ENCODE measurements at regions not wholly inside any gene's neighbourhood (a gene's known extent, or its start where the extent isn't known, plus 50 kb on each side); places are given as distances from the start of the nearest gene placed in this dataset.

- Histone ChIP-seq H3K79me2 (ENCODE audit: control insufficient read depth, insufficient read depth, low read length, poor library complexity) (no peaks in the 10 kb centered on the region), H3K27ac (ENCODE audit: low read depth, low read length) (no peak overlapping the region), H2AK5ac (ENCODE audit: low read length) (no peak overlapping the region), H3K9ac (ENCODE audit: low read length) (no peak overlapping the region), H3K36me3 (ENCODE audit: control insufficient read depth in 1 of 2, insufficient read depth in 2 of 2, low read length in 2 of 2) (no peaks in the 10 kb centered on the region), H4K8ac (ENCODE audit: low read depth, low read length) (no peak overlapping the region), H3K4me2 (ENCODE audit: low read length) (no peak overlapping the region), H3K27me3 (ENCODE audit: insufficient read depth, low read length) (no peaks in the 10 kb centered on the region), H3K4me3 (ENCODE audit: low read depth, low read length) (no peak overlapping the region), H3K79me1 (ENCODE audit: low read length) (no peaks in the 10 kb centered on the region), H3K4ac (ENCODE audit: low read depth, low read length) (no peak overlapping the region), H4K12ac (ENCODE audit: low read depth, low read length) (no peak overlapping the region), H3K23ac (ENCODE audit: low read length) (no peak overlapping the region), H2BK5ac (ENCODE audit: low read depth, low read length, poor library complexity) (no peak overlapping the region), H2BK120ac (ENCODE audit: insufficient read depth, low read length, poor library complexity) (no peak overlapping the region), H3K14ac (ENCODE audit: low read length) (no peak overlapping the region), H3K4me1 (ENCODE audit: control insufficient read depth in 1 of 2, insufficient read depth in 2 of 2, low read length in 2 of 2) (no peaks in the 10 kb centered on the region), H2BK12ac (ENCODE audit: low read length) (no peak overlapping the region), H3K18ac (ENCODE audit: low read length) (no peak overlapping the region), H2AFZ (ENCODE audit: insufficient read depth, low read length, poor library complexity) (no peak overlapping the region), H4K91ac (ENCODE audit: low read depth, low read length) (no peak overlapping the region), H3K9me3 (ENCODE audit: insufficient read depth, low read depth, low read length) (peaks cover 1% of the 10 kb centered on the region)
- WGBS (ENCODE audit: extremely low coverage, insufficient coverage, insufficient read length) = no CpG with 5 or more reads among the region's 2 CpGs
- no peak for DNase-seq
Measured at GRCh38 chr4:181825564-181825963, 417.6 kb upstream of the TENM3 start.

- H3K4me2 ChIP-seq (ENCODE audit: low read length) = no peak overlapping the region
- no peak overlapping the region for H2BK5ac ChIP-seq (ENCODE audit: low read depth, low read length, poor library complexity)
- H3K4ac ChIP-seq (ENCODE audit: low read depth, low read length) = no peak overlapping the region
- H3K36me3 ChIP-seq (ENCODE audit: control insufficient read depth in 1 of 2, insufficient read depth in 2 of 2, low read length in 2 of 2) = no peaks in the 10 kb centered on the region
- DNase-seq = no peak
- no peak overlapping the region for H3K18ac ChIP-seq (ENCODE audit: low read length)
- no peaks in the 10 kb centered on the region for H3K27me3 ChIP-seq (ENCODE audit: insufficient read depth, low read length)
- WGBS (ENCODE audit: extremely low coverage, insufficient coverage, insufficient read length) = no CpG with 5 or more reads among the region's 9 CpGs
- H3K4me1 ChIP-seq (ENCODE audit: control insufficient read depth in 1 of 2, insufficient read depth in 2 of 2, low read length in 2 of 2) = no peaks in the 10 kb centered on the region
- H3K79me2 ChIP-seq (ENCODE audit: control insufficient read depth, insufficient read depth, low read length, poor library complexity) = no peaks in the 10 kb centered on the region
- no peak overlapping the region for H2BK12ac ChIP-seq (ENCODE audit: low read length)
- H2AFZ ChIP-seq (ENCODE audit: insufficient read depth, low read length, poor library complexity) = no peak overlapping the region
- H3K23ac ChIP-seq (ENCODE audit: low read length) = no peak overlapping the region
- H2AK5ac ChIP-seq (ENCODE audit: low read length) = no peak overlapping the region
- H2BK120ac ChIP-seq (ENCODE audit: insufficient read depth, low read length, poor library complexity) = no peak overlapping the region
- no peak overlapping the region for H4K12ac ChIP-seq (ENCODE audit: low read depth, low read length)
- no peak overlapping the region for H3K27ac ChIP-seq (ENCODE audit: low read depth, low read length)
- no peak overlapping the region for H4K8ac ChIP-seq (ENCODE audit: low read depth, low read length)
- no peak overlapping the region for H4K91ac ChIP-seq (ENCODE audit: low read depth, low read length)
- no peak overlapping the region for H3K4me3 ChIP-seq (ENCODE audit: low read depth, low read length)
- no peaks in the 10 kb centered on the region for H3K79me1 ChIP-seq (ENCODE audit: low read length)
- peaks cover 1% of the 10 kb centered on the region for H3K9me3 ChIP-seq (ENCODE audit: insufficient read depth, low read depth, low read length)
- no peak overlapping the region for H3K14ac ChIP-seq (ENCODE audit: low read length)
- no peak overlapping the region for H3K9ac ChIP-seq (ENCODE audit: low read length)
Measured at GRCh38 chr4:181827246-181827645, 416.0 kb upstream of the TENM3 start.

- no peak overlapping the region for H3K23ac ChIP-seq (ENCODE audit: low read length)
- no peak overlapping the region for H3K4ac ChIP-seq (ENCODE audit: low read depth, low read length)
- H3K14ac ChIP-seq (ENCODE audit: low read length) = no peak overlapping the region
- no peak overlapping the region for H2AFZ ChIP-seq (ENCODE audit: insufficient read depth, low read length, poor library complexity)
- no peak overlapping the region for H3K27ac ChIP-seq (ENCODE audit: low read depth, low read length)
- H2AK5ac ChIP-seq (ENCODE audit: low read length) = no peak overlapping the region
- no peak overlapping the region for H2BK5ac ChIP-seq (ENCODE audit: low read depth, low read length, poor library complexity)
- H3K18ac ChIP-seq (ENCODE audit: low read length) = no peak overlapping the region
- H3K9me3 ChIP-seq (ENCODE audit: insufficient read depth, low read depth, low read length) = peaks cover 1% of the 10 kb centered on the region
- no peak overlapping the region for H2BK12ac ChIP-seq (ENCODE audit: low read length)
- no peak overlapping the region for H4K8ac ChIP-seq (ENCODE audit: low read depth, low read length)
- no peaks in the 10 kb centered on the region for H3K79me1 ChIP-seq (ENCODE audit: low read length)
- H4K12ac ChIP-seq (ENCODE audit: low read depth, low read length) = no peak overlapping the region
- no peak overlapping the region for H3K9ac ChIP-seq (ENCODE audit: low read length)
- H2BK120ac ChIP-seq (ENCODE audit: insufficient read depth, low read length, poor library complexity) = no peak overlapping the region
- H3K27me3 ChIP-seq (ENCODE audit: insufficient read depth, low read length) = no peaks in the 10 kb centered on the region
- H3K4me1 ChIP-seq (ENCODE audit: control insufficient read depth in 1 of 2, insufficient read depth in 2 of 2, low read length in 2 of 2) = no peaks in the 10 kb centered on the region
- no peaks in the 10 kb centered on the region for H3K36me3 ChIP-seq (ENCODE audit: control insufficient read depth in 1 of 2, insufficient read depth in 2 of 2, low read length in 2 of 2)
- no CpG with 5 or more reads among the region's 6 CpGs for WGBS (ENCODE audit: extremely low coverage, insufficient coverage, insufficient read length)
- no peak overlapping the region for H3K4me2 ChIP-seq (ENCODE audit: low read length)
- H4K91ac ChIP-seq (ENCODE audit: low read depth, low read length) = no peak overlapping the region
- no peak for DNase-seq
- no peaks in the 10 kb centered on the region for H3K79me2 ChIP-seq (ENCODE audit: control insufficient read depth, insufficient read depth, low read length, poor library complexity)
- H3K4me3 ChIP-seq (ENCODE audit: low read depth, low read length) = no peak overlapping the region
Measured at GRCh38 chr4:181830404-181831035, 412.7 kb upstream of the TENM3 start.

- Histone ChIP-seq H4K91ac (ENCODE audit: low read depth, low read length) (no peak overlapping the region), H3K18ac (ENCODE audit: low read length) (no peak overlapping the region), H3K23ac (ENCODE audit: low read length) (no peak overlapping the region), H3K79me2 (ENCODE audit: control insufficient read depth, insufficient read depth, low read length, poor library complexity) (no peaks in the 10 kb centered on the region), H2AFZ (ENCODE audit: insufficient read depth, low read length, poor library complexity) (no peak overlapping the region), H3K14ac (ENCODE audit: low read length) (no peak overlapping the region), H4K8ac (ENCODE audit: low read depth, low read length) (no peak overlapping the region), H4K12ac (ENCODE audit: low read depth, low read length) (no peak overlapping the region), H3K27ac (ENCODE audit: low read depth, low read length) (no peak overlapping the region), H2AK5ac (ENCODE audit: low read length) (no peak overlapping the region), H3K27me3 (ENCODE audit: insufficient read depth, low read length) (no peaks in the 10 kb centered on the region), H2BK12ac (ENCODE audit: low read length) (no peak overlapping the region), H3K9me3 (ENCODE audit: insufficient read depth, low read depth, low read length) (no peaks in the 10 kb centered on the region), H2BK120ac (ENCODE audit: insufficient read depth, low read length, poor library complexity) (no peak overlapping the region), H3K79me1 (ENCODE audit: low read length) (no peaks in the 10 kb centered on the region), H3K4me1 (ENCODE audit: control insufficient read depth in 1 of 2, insufficient read depth in 2 of 2, low read length in 2 of 2) (no peaks in the 10 kb centered on the region), H2BK5ac (ENCODE audit: low read depth, low read length, poor library complexity) (no peak overlapping the region), H3K9ac (ENCODE audit: low read length) (no peak overlapping the region), H3K36me3 (ENCODE audit: control insufficient read depth in 1 of 2, insufficient read depth in 2 of 2, low read length in 2 of 2) (no peaks in the 10 kb centered on the region), H3K4ac (ENCODE audit: low read depth, low read length) (no peak overlapping the region), H3K4me3 (ENCODE audit: low read depth, low read length) (no peak overlapping the region), H3K4me2 (ENCODE audit: low read length) (no peak overlapping the region)
- no CpG with 5 or more reads among the region's 2 CpGs for WGBS (ENCODE audit: extremely low coverage, insufficient coverage, insufficient read length)
- no peak for DNase-seq
Measured at GRCh38 chr4:181834071-181834470, 409.1 kb upstream of the TENM3 start.
